ENCODE measurements at regions not wholly inside any gene's neighbourhood (a gene's known extent, or its start where the extent isn't known, plus 50 kb on each side); places are given as distances from the start of the nearest gene placed in this dataset.

DNA sequence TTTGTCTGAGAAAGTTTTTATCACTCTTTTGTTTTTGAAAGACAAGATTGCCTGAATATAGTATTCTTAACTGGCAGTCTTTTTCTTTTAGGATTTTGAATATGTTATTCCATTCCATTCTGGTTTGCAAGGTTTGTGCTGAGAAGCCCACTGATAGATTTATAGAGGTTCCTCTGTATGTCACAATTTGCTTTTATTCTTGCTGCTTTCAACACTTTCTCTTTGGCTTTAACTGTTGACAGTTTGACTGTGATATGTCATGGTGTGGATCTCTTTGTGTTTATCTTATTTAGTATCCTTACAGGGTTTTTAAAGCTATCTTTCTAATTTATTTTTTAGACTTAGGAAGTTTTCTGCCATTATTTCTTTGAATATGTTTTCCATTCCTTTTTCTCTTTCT lies 331.2 kb upstream of the ATP11B start:
- TF ChIP-seq POLR2A (IDR thresholded peaks at IDR 0.05; ENCODE audit: low read length) (no peak), GATA1 (IDR thresholded peaks at IDR 0.05; ENCODE audit: low read depth, low read length) (no peak)
